ENCODE measurements at regions not wholly inside any gene's neighbourhood (a gene's known extent, or its start where the extent isn't known, plus 50 kb on each side); places are given as distances from the start of the nearest gene placed in this dataset.

GRCh38 chr13:76636829-76637228 is 249.4 kb downstream of the KCTD12 start:
- TF ChIP-seq POLR2A (IDR thresholded peaks at IDR 0.05; ENCODE audit: low read depth, low read length) (no peak), CTCF (IDR thresholded peaks at IDR 0.05; ENCODE audit: extremely low read depth in 1 of 2, insufficient read depth in 1 of 2, low read depth in 1 of 2, low read length in 2 of 2) (no peak), EZH2 (IDR thresholded peaks at IDR 0.05; ENCODE audit: borderline replicate concordance, low read depth, low read length, severe bottlenecking) (no peak), POLR2AphosphoS5 (IDR thresholded peaks at IDR 0.05; ENCODE audit: insufficient read depth, low read depth, low read length) (no peak)

Data from endothelial cell of umbilical vein (primary cell).